Liver (tissue), 8 donors: ENCODE measurements at regions not wholly inside any gene's neighbourhood (a gene's known extent, or its start where the extent isn't known, plus 50 kb on each side); places are given as distances from the start of the nearest gene placed in this dataset.

Experiments
- DNase-seq: peaks from one replicate; pipeline ENCODE4 v3.0.0-alpha.2; 2017; ENCODE audit warnings: low spot score
- H3K27ac ChIP-seq, 2 donors: one replicate each; pipeline ENCODE4 v1.7.0; 2013; ENCODE audit warnings: inconsistent platforms in 2 of 2, low read length in 2 of 2, control low read depth in 1 of 2, low read depth in 1 of 2, mild to moderate bottlenecking in 1 of 2
- H3K27me3 ChIP-seq, 4 donors: one replicate each; pipeline versions ENCODE4 v1.6.1 to v1.7.0; 2013; ENCODE audit warnings: low read length in 3 of 4, inconsistent platforms in 1 of 4, mild to moderate bottlenecking in 1 of 4, moderate library complexity in 1 of 4; ENCODE audit not compliant: control insufficient read depth in 4 of 4, insufficient read depth in 4 of 4
- H3K36me3 ChIP-seq, 4 donors: one replicate each; pipeline versions ENCODE4 v1.6.1 to v1.7.0; 2013; ENCODE audit warnings: low read length in 3 of 4, mild to moderate bottlenecking in 3 of 4, low read depth in 1 of 4, moderate library complexity in 1 of 4; ENCODE audit not compliant: control insufficient read depth in 4 of 4, insufficient read depth in 3 of 4
- H3K4me1 ChIP-seq, 4 donors: one replicate each; pipeline versions ENCODE4 v1.6.1 to v1.7.0; 2013; ENCODE audit warnings: low read length in 3 of 4, mild to moderate bottlenecking in 3 of 4, moderate library complexity in 1 of 4; ENCODE audit not compliant: control insufficient read depth in 4 of 4, insufficient read depth in 4 of 4
- H3K4me3 ChIP-seq, 3 donors: one replicate each; pipeline versions ENCODE4 v1.6.1 to v1.7.0; 2013; ENCODE audit warnings: low read length in 3 of 3, control low read depth in 1 of 3, low read depth in 1 of 3, mild to moderate bottlenecking in 1 of 3
- H3K9ac ChIP-seq, 2 donors: one replicate each; pipeline ENCODE4 v1.7.0; 2013; ENCODE audit warnings: low read length in 2 of 2, mild to moderate bottlenecking in 2 of 2, moderate library complexity in 2 of 2, control low read depth in 1 of 2, low read depth in 1 of 2
- H3K9me3 ChIP-seq, 4 donors: one replicate each; pipeline versions ENCODE4 v1.6.1 to v1.7.0; 2013; ENCODE audit warnings: low read length in 3 of 4; ENCODE audit not compliant: control insufficient read depth in 4 of 4
- ATF3 ChIP-seq: IDR thresholded peaks from 2 replicates; pipeline ENCODE4 v1.6.1; 2016; ENCODE audit warnings: antibody characterized with exemption
- CTCF ChIP-seq: fragments of 150-350 bp; IDR thresholded peaks from 2 replicates; pipeline ENCODE4 v1.5.1; 2017; ENCODE audit warnings: improper control_type of control experiment, low read depth, low read length; ENCODE audit not compliant: missing input control
- EGR1 ChIP-seq, 2 donors: IDR thresholded peaks; 2 replicates each; pipeline ENCODE4 v1.6.1; 2016 to 2018; ENCODE audit warnings: antibody characterized with exemption in 2 of 2, low read depth in 2 of 2
- FOXA1 ChIP-seq: IDR thresholded peaks from 2 replicates; pipeline ENCODE4 v1.6.1; 2016; ENCODE audit warnings: antibody characterized with exemption
- FOXA2 ChIP-seq: IDR thresholded peaks from 2 replicates; pipeline ENCODE4 v1.6.1; 2016; ENCODE audit warnings: antibody characterized with exemption
- GABPA ChIP-seq, 2 donors: IDR thresholded peaks in 1 of 2; conservative IDR thresholded peaks in 1 of 2; 2 replicates each; pipeline ENCODE4 v1.6.1; 2016; ENCODE audit warnings: antibody characterized with exemption in 2 of 2, mild to moderate bottlenecking in 1 of 2, moderate library complexity in 1 of 2
- HNF4A ChIP-seq, 2 donors: conservative IDR thresholded peaks; 2 replicates each; pipeline ENCODE4 v1.6.1; 2016; ENCODE audit warnings: antibody characterized with exemption in 2 of 2, mild to moderate bottlenecking in 2 of 2
- HNF4G ChIP-seq: IDR thresholded peaks from 2 replicates; pipeline ENCODE4 v1.6.1; 2016; ENCODE audit warnings: antibody characterized with exemption
- JUND ChIP-seq, 2 donors: IDR thresholded peaks; 2 replicates each; pipeline ENCODE4 v1.6.1; 2016; ENCODE audit warnings: antibody characterized with exemption in 2 of 2
- MAX ChIP-seq: IDR thresholded peaks from 2 replicates; pipeline ENCODE4 v1.6.1; 2016; ENCODE audit warnings: antibody characterized with exemption
- NR2F2 ChIP-seq: IDR thresholded peaks from 2 replicates; pipeline ENCODE4 v1.6.1; 2016; ENCODE audit warnings: antibody characterized with exemption
- RAD21 ChIP-seq, 2 donors: IDR thresholded peaks; 2 replicates each; pipeline ENCODE4 v1.6.1; 2016; ENCODE audit warnings: antibody characterized with exemption in 2 of 2, mild to moderate bottlenecking in 2 of 2
- REST ChIP-seq: IDR thresholded peaks from 2 replicates; pipeline ENCODE4 v1.6.1; 2016; ENCODE audit warnings: antibody characterized with exemption, mild to moderate bottlenecking
- RXRA ChIP-seq, 2 donors: IDR thresholded peaks; 2 replicates each; pipeline ENCODE4 v1.6.1; 2017 to 2018; ENCODE audit warnings: antibody characterized with exemption in 2 of 2, mild to moderate bottlenecking in 1 of 2
- SP1 ChIP-seq: IDR thresholded peaks from 2 replicates; pipeline ENCODE4 v1.6.1; 2018; ENCODE audit warnings: antibody characterized with exemption, mild to moderate bottlenecking
- TAF1 ChIP-seq: conservative IDR thresholded peaks from 2 replicates; pipeline ENCODE4 v1.6.1; 2016; ENCODE audit warnings: antibody characterized with exemption, mild to moderate bottlenecking
- YY1 ChIP-seq: IDR thresholded peaks from 2 replicates; pipeline ENCODE4 v1.6.1; 2016; ENCODE audit warnings: antibody characterized with exemption, mild to moderate bottlenecking
- ZBTB33 ChIP-seq: IDR thresholded peaks from 2 replicates; pipeline ENCODE4 v1.6.1; 2016; ENCODE audit warnings: antibody characterized with exemption
- WGBS: extraction: QIAGEN DNeasy Blood & Tissue Kit; methylation state at CpG from one replicate; pipeline ENCODE4 v1.1.7; 2013; 5-methylcytosine and 5-hydroxymethylcytosine counted together
- donor health status: healthy.
- donor health status: healthy.
- donor health status: healthy.
- donor health status: healthy.
- donor health status: healthy.

GRCh38 chr6:156659822-156660198 is 117.4 kb upstream of the ARID1B start:
- Histone ChIP-seq H3K9me3 (no peaks in the 10 kb centered on the region), H3K4me1 (no peaks in the 10 kb centered on the region), H3K36me3 (no peaks in the 10 kb centered on the region), H3K4me3 (no peak overlapping the region), H3K27me3 (no peaks in the 10 kb centered on the region), H3K27ac (no peak overlapping the region), H3K9ac (no peak overlapping the region)
- TF ChIP-seq YY1 (no peak), EGR1 (IDR thresholded peaks at IDR 0.05; ENCODE audit: low read depth in 2 of 2) (no peak), RAD21 (IDR thresholded peaks at IDR 0.05) (no peak), NR2F2 (no peak), MAX (no peak), SP1 (no peak), ZBTB33 (no peak), RXRA (IDR thresholded peaks at IDR 0.05) (no peak), GABPA (IDR thresholded peaks at IDR 0.05 in 1 of 2, conservative IDR thresholded peaks at IDR 0.05 in 1 of 2) (no peak), HNF4A (conservative IDR thresholded peaks at IDR 0.05) (no peak), HNF4G (no peak), JUND (IDR thresholded peaks at IDR 0.05) (no peak), ATF3 (no peak), CTCF (no peak), REST (no peak), FOXA2 (no peak), FOXA1 (no peak), TAF1 (no peak)
- WGBS, result 56% methylated on average over 2 of the region's 2 CpGs
- no peak for DNase-seq
